ENCODE measurements at regions not wholly inside any gene's neighbourhood (a gene's known extent, or its start where the extent isn't known, plus 50 kb on each side); places are given as distances from the start of the nearest gene placed in this dataset.

GRCh38 chr1:81600363-81600762 lies 200.4 kb upstream of the ADGRL2 start:
- Histone ChIP-seq H3K36me3 (replicated peaks; ENCODE audit: insufficient read depth, low read length) (no peaks in the 10 kb centered on the region), H3K4me2 (ENCODE audit: low read depth, low read length) (no peak overlapping the region), H3K9me2 (replicated peaks; ENCODE audit: insufficient read depth, low read length) (no peaks in the 10 kb centered on the region), H3F3A (ENCODE audit: insufficient read depth, low read length) (no peaks in the 10 kb centered on the region), H3K4me3 (ENCODE audit: low read length) (no peak overlapping the region), H3K9ac (ENCODE audit: low read length) (no peak overlapping the region), H3K9me3 (replicated peaks; ENCODE audit: insufficient read depth, low read length) (no peaks in the 10 kb centered on the region), H2AFZ (ENCODE audit: low read length) (no peak overlapping the region), H3K27me3 (replicated peaks; ENCODE audit: insufficient read depth, low read length) (no peaks in the 10 kb centered on the region), H3K27ac (ENCODE audit: low read length) (no peak overlapping the region), H3K79me2 (ENCODE audit: low read length) (no peaks in the 10 kb centered on the region), H4K20me1 (ENCODE audit: insufficient read depth, low read length) (no peaks in the 10 kb centered on the region), H3K4me1 (ENCODE audit: low read length) (no peaks in the 10 kb centered on the region)
- TF ChIP-seq CTCF (IDR thresholded peaks at IDR 0.05; ENCODE audit: low read length) (no peak), EZH2phosphoT487 (IDR thresholded peaks at IDR 0.05; ENCODE audit: low read length) (no peak), EZH2 (optimal IDR thresholded peaks at IDR 0.05; ENCODE audit: low read depth, low read length) (no peak)
- DNase-seq: no peak

GRCh38 chr1:81598623-81599022 lies 202.1 kb upstream of the ADGRL2 start:
- H3K9ac ChIP-seq (ENCODE audit: low read length): no peak overlapping the region
- no peak overlapping the region for H3K27ac ChIP-seq (ENCODE audit: low read length)
- H3K79me2 ChIP-seq (ENCODE audit: low read length): no peaks in the 10 kb centered on the region
- no peaks in the 10 kb centered on the region for H3K27me3 ChIP-seq (replicated peaks; ENCODE audit: insufficient read depth, low read length)
- no peaks in the 10 kb centered on the region for H4K20me1 ChIP-seq (ENCODE audit: insufficient read depth, low read length)
- H3K4me1 ChIP-seq (ENCODE audit: low read length): no peaks in the 10 kb centered on the region
- no peak overlapping the region for H3K4me3 ChIP-seq (ENCODE audit: low read length)
- H3K36me3 ChIP-seq (replicated peaks; ENCODE audit: insufficient read depth, low read length): no peaks in the 10 kb centered on the region
- no peak overlapping the region for H2AFZ ChIP-seq (ENCODE audit: low read length)
- H3K4me2 ChIP-seq (ENCODE audit: low read depth, low read length): no peak overlapping the region
- no peaks in the 10 kb centered on the region for H3K9me2 ChIP-seq (replicated peaks; ENCODE audit: insufficient read depth, low read length)
- no peaks in the 10 kb centered on the region for H3K9me3 ChIP-seq (replicated peaks; ENCODE audit: insufficient read depth, low read length)
- no peak for TF ChIP-seq EZH2phosphoT487 (IDR thresholded peaks at IDR 0.05; ENCODE audit: low read length)
- no peak for TF ChIP-seq EZH2 (optimal IDR thresholded peaks at IDR 0.05; ENCODE audit: low read depth, low read length)
- TF ChIP-seq CTCF (IDR thresholded peaks at IDR 0.05; ENCODE audit: low read length): no peak
- no peaks in the 10 kb centered on the region for H3F3A ChIP-seq (ENCODE audit: insufficient read depth, low read length)
- no peak for DNase-seq

GRCh38 chr1:81597720-81598426 lies 202.9 kb upstream of the ADGRL2 start:
- no peak for TF ChIP-seq EZH2 (optimal IDR thresholded peaks at IDR 0.05; ENCODE audit: low read depth, low read length)
- TF ChIP-seq CTCF (IDR thresholded peaks at IDR 0.05; ENCODE audit: low read length): no peak
- no peak for TF ChIP-seq EZH2phosphoT487 (IDR thresholded peaks at IDR 0.05; ENCODE audit: low read length)
- no peak overlapping the region for H2AFZ ChIP-seq (ENCODE audit: low read length)

More at GRCh38 chr1:81597720-81598426, 202.9 kb upstream of the ADGRL2 start:
- DNase-seq: no peak
- H3K9me3 ChIP-seq (replicated peaks; ENCODE audit: insufficient read depth, low read length): no peaks in the 10 kb centered on the region
- no peaks in the 10 kb centered on the region for H3K27me3 ChIP-seq (replicated peaks; ENCODE audit: insufficient read depth, low read length)
- H3F3A ChIP-seq (ENCODE audit: insufficient read depth, low read length): no peaks in the 10 kb centered on the region
- H4K20me1 ChIP-seq (ENCODE audit: insufficient read depth, low read length): no peaks in the 10 kb centered on the region
- H3K27ac ChIP-seq (ENCODE audit: low read length): no peak overlapping the region
- H3K4me1 ChIP-seq (ENCODE audit: low read length): no peaks in the 10 kb centered on the region
- H3K36me3 ChIP-seq (replicated peaks; ENCODE audit: insufficient read depth, low read length): no peaks in the 10 kb centered on the region
- H3K4me2 ChIP-seq (ENCODE audit: low read depth, low read length): no peak overlapping the region
- no peak overlapping the region for H3K9ac ChIP-seq (ENCODE audit: low read length)
- H3K79me2 ChIP-seq (ENCODE audit: low read length): no peaks in the 10 kb centered on the region
- no peaks in the 10 kb centered on the region for H3K9me2 ChIP-seq (replicated peaks; ENCODE audit: insufficient read depth, low read length)
- H3K4me3 ChIP-seq (ENCODE audit: low read length): no peak overlapping the region

All from MM.1S (cell line).